T-helper 17 cell (primary cell): ENCODE measurements at regions not wholly inside any gene's neighbourhood (a gene's known extent, or its start where the extent isn't known, plus 50 kb on each side); places are given as distances from the start of the nearest gene placed in this dataset.
"Not testable (repeated sequence)": the region's sequence is repeated elsewhere in the genome, so short reads cannot be mapped to it uniquely, and the experiment has no call there.

Experiments used
- ATAC-seq: fragments of 150-1000 bp; cut with Tn5 transposase; 2 replicates; pipeline ENCODE4 v1.10.0; 2021; ENCODE audit warnings: mild to moderate bottlenecking, moderate library complexity
- DNase-seq, 3 donors: peaks; one replicate each; pipeline versions ENCODE4 v3.0.0 to v3.0.0-alpha.2; 2020 to 2021
- H3K9me3 ChIP-seq: one replicate; pipeline ENCODE4 v1.7.0; 2013; ENCODE audit warnings: low read length, mild to moderate bottlenecking; ENCODE audit not compliant: control insufficient read depth, poor library complexity, severe bottlenecking
- H3K27ac Mint-ChIP-seq: one replicate; pipeline ENCODE4 v1.8.0; 2022; ENCODE audit warnings: mild to moderate bottlenecking, moderate library complexity, mixed read lengths
- H3K27me3 Mint-ChIP-seq: one replicate; pipeline ENCODE4 v1.8.0; 2022; ENCODE audit warnings: mixed read lengths
- H3K36me3 Mint-ChIP-seq: one replicate; pipeline ENCODE4 v1.8.0; 2022; ENCODE audit warnings: low read depth, mixed read lengths
- H3K4me1 Mint-ChIP-seq: one replicate; pipeline ENCODE4 v1.8.0; 2022; ENCODE audit warnings: mild to moderate bottlenecking, mixed read lengths
- H3K4me3 Mint-ChIP-seq: one replicate; pipeline ENCODE4 v1.8.0; 2022; ENCODE audit warnings: mild to moderate bottlenecking, moderate library complexity, mixed read lengths

DNA sequence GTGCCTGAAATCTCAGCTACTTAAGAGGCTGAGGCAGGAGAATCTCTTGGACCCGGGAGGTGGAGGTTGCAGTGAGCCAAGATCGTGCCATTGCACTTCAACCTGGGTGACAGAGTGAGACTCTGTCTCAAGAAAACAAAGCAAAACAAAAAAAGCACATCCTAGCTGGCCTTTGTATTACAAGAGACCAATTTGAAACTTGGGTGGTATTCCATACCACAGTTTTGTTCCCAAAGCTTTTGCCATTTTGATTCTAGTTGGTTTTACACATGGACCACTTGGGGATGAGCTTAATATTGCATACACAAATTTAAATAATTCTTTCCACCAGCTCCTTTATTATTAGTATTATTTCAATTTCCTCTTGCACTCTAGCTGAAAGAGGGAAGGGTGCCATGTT lies 276.9 kb upstream of the SLC16A7 start:
- H3K9me3 ChIP-seq = no peaks in the 10 kb centered on the region
- Mint-ChIP-seq H3K27me3 (no peaks in the 10 kb centered on the region), H3K4me1 (no peaks in the 10 kb centered on the region), H3K27ac (no peak overlapping the region), H3K4me3 (no peak overlapping the region), H3K36me3 (no peaks in the 10 kb centered on the region)
- no peak for DNase-seq
- ATAC-seq = no peak

DNA sequence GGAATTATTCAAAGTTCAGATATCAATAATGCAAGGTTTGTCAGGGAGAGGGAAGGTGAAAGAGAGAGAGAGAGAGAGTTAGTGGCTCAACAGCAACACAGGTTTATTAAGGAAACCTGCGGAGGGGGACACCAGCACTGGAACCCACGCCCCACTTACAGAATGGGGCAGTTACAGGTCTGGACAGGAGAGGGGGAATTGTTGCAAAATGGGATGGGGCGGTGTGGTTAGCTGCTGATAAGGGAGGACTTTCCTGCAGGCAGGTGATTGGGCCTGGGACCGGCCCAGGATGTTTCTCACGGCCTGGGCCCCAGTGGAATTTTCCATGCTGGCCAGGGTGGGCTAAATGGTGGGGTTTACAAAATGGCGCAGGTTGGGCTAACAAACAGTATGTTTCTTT lies 278.2 kb upstream of the SLC16A7 start:
- DNase-seq (no peak), ATAC-seq (no peak)
- Mint-ChIP-seq H3K4me3 (no peak overlapping the region), H3K4me1 (no peaks in the 10 kb centered on the region), H3K27ac (no peak overlapping the region), H3K36me3 (no peaks in the 10 kb centered on the region), H3K27me3 (no peaks in the 10 kb centered on the region)
- H3K9me3 ChIP-seq = no peaks in the 10 kb centered on the region

DNA sequence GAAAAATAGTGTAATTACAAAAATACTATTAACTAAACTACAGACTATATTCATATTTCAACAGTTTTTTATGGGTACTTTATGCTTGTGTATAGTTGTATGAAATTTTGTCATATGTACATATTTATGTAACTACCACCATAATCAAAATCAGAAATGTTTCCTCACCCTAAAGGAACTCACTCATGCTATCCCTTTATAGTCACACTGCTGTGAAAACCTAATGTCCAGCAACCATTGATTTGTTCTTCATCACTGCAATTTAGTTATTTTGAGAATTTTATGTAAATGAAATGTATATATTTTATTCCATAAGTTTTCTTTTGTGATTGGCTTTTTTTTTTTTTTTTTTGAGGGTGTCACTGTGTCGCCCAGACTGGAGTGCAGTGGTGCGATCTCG lies 278.9 kb upstream of the SLC16A7 start:
- Mint-ChIP-seq H3K27me3 (no peaks in the 10 kb centered on the region), H3K4me3 (no peak overlapping the region), H3K27ac (no peak overlapping the region), H3K36me3 (no peaks in the 10 kb centered on the region), H3K4me1 (no peaks in the 10 kb centered on the region)
- DNase-seq (no peak), ATAC-seq (no peak)
- H3K9me3 ChIP-seq = no peaks in the 10 kb centered on the region

DNA sequence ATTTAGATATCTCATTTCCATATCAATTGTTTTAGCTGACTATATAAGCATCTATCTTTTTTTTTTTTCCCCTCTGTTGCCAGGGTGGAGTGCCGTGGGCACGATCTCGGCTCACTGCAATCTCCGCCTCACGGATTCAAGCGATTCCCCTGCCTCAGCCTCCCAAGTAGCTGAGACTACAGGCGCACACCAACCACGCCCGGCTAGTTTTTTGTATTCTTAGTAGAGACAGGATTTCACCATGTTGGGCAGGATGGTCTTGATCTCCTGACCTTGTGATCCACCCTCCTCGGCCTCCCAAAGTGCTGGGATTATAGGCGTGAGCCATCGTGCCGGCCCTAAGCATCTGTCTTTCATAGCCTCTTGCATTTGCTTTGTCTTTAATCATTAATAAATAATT lies 279.5 kb upstream of the SLC16A7 start:
- H3K36me3 Mint-ChIP-seq, H3K4me1 Mint-ChIP-seq, H3K27ac Mint-ChIP-seq, DNase-seq, H3K27me3 Mint-ChIP-seq, H3K4me3 Mint-ChIP-seq, H3K9me3 ChIP-seq, ATAC-seq: not testable (repeated sequence)

DNA sequence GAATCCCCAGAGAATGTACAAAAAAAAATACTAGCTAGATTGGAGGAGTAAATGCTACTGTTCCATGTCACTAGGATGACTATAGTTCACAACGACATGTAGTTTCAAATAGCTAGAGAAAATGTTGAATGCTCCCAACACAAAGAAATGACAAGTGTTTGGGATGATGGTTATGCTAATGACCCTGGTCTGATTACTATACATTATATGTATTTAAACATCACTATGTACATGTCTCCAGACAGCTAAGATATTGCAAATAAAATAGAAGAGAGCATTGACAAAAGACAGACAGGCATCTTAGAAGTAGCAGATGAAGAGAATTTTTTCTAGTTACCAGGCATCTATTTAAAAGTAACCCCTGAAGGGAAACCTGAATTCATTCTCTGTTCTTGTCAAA lies 281.6 kb upstream of the SLC16A7 start:
- no peaks in the 10 kb centered on the region for H3K9me3 ChIP-seq
- no peaks in the 10 kb centered on the region for H3K27me3 Mint-ChIP-seq
- no peaks in the 10 kb centered on the region for H3K4me1 Mint-ChIP-seq
- ATAC-seq (no peak), DNase-seq (no peak)
- H3K36me3 Mint-ChIP-seq = no peaks in the 10 kb centered on the region
- H3K4me3 Mint-ChIP-seq = no peak overlapping the region
- H3K27ac Mint-ChIP-seq = no peak overlapping the region

DNA sequence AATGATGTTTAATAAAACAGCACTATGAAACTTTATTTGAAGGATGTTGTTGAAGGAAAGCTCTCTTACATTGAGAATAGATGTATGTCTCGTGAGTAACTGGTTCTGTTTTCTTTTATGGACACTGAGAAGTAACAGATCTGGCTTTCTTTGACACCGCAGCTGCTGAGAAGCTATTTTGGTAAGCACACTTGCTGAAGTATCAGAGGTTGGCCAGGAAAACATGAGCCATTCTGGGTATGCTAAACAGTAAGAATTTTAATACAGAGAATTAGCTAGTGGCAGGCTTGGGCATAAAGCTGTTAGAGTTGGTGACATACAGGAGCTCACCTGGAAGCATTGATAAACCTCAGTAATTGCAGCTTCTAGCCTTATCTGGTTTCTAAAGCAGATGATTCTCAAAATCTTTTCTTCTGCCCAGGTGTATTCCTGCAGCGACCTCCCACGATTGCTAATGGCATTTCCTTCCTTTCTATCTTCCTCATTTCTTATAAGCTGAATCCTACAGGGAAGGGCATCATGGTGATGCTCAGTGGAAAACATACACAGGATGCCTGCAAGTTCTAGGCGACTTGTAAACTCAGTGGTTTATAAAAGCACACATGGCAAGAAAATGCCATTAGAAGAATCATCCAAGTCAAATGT lies 291.6 kb upstream of the SLC16A7 start:
- DNase-seq = no peak
- no peak for ATAC-seq
- H3K9me3 ChIP-seq = no peaks in the 10 kb centered on the region
- Mint-ChIP-seq H3K4me1 (no peaks in the 10 kb centered on the region), H3K27ac (no peak overlapping the region), H3K27me3 (no peaks in the 10 kb centered on the region), H3K4me3 (no peak overlapping the region), H3K36me3 (no peaks in the 10 kb centered on the region)

DNA sequence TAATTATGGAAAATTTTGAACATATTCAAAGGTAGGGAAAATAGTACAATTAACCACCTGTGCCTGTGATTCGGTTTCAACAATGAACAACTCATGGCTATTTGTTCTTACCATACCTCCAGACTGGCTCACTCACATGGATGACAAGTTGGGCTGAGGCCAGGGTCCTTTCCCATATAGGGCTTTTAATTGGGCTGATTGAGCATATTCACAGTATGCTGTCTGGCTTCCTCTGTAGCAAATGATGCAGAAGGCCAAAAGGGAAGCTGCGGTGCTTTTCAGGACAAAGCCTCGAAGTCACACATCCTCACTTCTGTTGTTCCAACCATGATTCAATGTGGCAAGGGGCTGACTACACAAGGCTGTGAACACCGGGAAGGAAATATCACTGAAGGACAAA lies 297.5 kb upstream of the SLC16A7 start:
- Mint-ChIP-seq H3K36me3 (no peaks in the 10 kb centered on the region), H3K27ac (no peak overlapping the region), H3K27me3 (no peaks in the 10 kb centered on the region), H3K4me1 (peaks cover 2% of the 10 kb centered on the region), H3K4me3 (no peak overlapping the region)
- ATAC-seq (no peak), DNase-seq (no peak)
- H3K9me3 ChIP-seq = no peaks in the 10 kb centered on the region

DNA sequence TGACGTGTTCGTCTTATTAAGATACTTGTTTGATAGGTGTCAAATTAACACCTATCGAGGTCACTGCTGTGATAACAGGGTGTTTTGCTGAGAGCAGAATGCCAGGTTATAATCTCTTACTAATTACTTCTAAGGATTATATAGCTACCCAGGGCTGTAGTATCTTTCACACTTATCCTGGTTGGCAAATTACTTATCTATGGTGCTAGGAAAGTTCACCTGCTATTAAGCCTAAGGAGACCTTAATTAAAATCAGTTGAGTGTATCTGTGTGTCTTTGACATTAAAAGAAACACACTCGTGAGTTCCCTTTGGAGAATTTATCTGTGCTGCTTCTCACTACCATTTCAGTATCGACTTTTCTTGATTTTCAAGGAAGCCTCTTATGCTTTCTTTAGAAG lies 301.6 kb upstream of the SLC16A7 start:
- H3K36me3 Mint-ChIP-seq = no peaks in the 10 kb centered on the region
- ATAC-seq = no peak
- H3K27me3 Mint-ChIP-seq = no peaks in the 10 kb centered on the region
- H3K9me3 ChIP-seq = no peaks in the 10 kb centered on the region
- no peak overlapping the region for H3K4me3 Mint-ChIP-seq
- H3K27ac Mint-ChIP-seq = no peak overlapping the region
- DNase-seq = no peak
- peaks cover 2% of the 10 kb centered on the region for H3K4me1 Mint-ChIP-seq

DNA sequence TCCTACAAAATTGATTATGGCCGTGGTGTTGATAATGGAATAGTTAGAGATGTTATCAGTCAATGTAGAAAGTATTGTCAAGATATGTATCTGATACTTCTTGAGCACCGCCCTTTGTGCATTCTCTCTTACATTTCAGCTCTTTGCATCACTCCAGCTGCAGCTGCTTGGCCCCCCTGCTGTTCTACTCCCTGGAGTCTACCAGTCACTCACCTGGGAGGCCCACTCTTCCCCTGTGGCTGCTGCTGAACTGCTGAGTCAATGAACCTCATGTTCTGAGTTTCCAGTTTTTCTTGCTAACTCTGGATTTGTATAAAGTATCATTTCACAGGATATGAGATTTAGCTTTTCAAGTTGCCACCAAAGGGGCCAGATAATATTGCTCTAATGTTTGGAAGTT lies 312.8 kb upstream of the SLC16A7 start:
- H3K9me3 ChIP-seq = no peaks in the 10 kb centered on the region
- ATAC-seq (no peak), DNase-seq (no peak)
- no peaks in the 10 kb centered on the region for H3K27me3 Mint-ChIP-seq
- H3K36me3 Mint-ChIP-seq = no peaks in the 10 kb centered on the region
- no peak overlapping the region for H3K27ac Mint-ChIP-seq
- no peaks in the 10 kb centered on the region for H3K4me1 Mint-ChIP-seq
- H3K4me3 Mint-ChIP-seq = no peak overlapping the region

DNA sequence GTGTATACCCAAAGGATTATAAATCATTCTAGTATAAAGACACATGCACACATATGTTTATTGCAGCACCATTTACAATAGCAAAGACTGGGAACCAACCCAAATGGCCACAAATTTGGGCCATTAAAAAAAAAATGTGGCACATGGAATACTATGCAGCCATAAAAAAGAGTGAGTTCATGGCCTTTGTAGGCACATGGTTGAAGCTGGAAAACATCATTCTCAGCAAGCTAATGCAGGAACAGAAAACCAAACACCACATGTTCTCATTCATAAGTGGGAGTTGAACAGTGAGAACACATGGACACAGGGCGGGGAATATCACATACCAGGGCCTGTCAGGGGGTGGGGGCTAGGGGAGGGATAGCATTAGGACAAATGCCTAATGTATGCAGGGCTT lies 322.3 kb upstream of the SLC16A7 start:
- not testable (repeated sequence) for H3K4me1 Mint-ChIP-seq, DNase-seq, H3K27ac Mint-ChIP-seq, H3K4me3 Mint-ChIP-seq, H3K36me3 Mint-ChIP-seq, ATAC-seq, H3K27me3 Mint-ChIP-seq, H3K9me3 ChIP-seq

DNA sequence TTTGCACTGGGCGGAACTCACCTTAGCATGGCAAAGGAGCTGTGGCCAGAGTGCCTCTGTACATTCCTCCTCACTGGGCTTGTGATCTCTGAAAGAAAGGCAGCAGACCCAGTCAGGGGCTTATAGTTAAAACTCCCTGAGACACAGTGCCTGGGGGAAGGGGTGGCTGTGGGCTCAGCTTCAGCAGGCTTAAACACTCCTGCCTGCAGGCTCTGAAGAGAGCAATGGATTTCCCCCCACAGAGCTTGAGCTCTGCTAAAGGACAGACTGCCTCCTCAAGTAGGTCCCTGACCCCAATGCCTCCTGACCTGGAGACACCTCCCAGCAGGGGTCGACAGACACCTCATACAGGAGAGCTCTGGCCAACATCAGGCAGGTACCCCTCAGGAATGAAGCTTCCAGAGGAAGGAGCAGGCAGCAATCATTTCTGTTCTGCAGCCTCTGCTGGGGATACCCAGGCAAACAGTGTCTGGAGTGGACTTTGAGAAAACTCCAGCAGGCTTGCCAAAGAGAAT lies 327.5 kb upstream of the SLC16A7 start:
- DNase-seq (no peak), ATAC-seq (no peak)
- no peak overlapping the region for H3K27ac Mint-ChIP-seq
- H3K4me3 Mint-ChIP-seq = no peak overlapping the region
- H3K27me3 Mint-ChIP-seq = no peaks in the 10 kb centered on the region
- H3K36me3 Mint-ChIP-seq = no peaks in the 10 kb centered on the region
- H3K4me1 Mint-ChIP-seq = no peaks in the 10 kb centered on the region
- no peaks in the 10 kb centered on the region for H3K9me3 ChIP-seq

DNA sequence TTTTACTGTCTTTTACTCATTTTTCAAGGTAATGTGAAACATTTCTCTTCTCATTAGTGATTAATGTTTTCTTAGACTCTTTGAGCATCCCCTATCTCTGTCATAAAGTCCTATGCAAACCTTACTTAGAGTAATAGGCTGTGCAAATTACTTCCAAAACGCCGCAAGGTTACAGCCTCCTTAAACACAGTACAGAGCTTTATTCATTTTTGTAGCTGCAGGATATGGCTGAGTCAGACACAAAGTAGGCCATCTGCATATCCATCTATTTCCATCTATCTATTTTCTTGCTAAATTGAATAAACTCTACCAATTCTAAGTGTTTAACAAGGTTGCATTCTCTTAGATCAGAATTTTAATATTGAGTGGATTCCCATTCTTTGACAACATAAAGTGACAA lies 335.6 kb upstream of the SLC16A7 start:
- H3K9me3 ChIP-seq = no peaks in the 10 kb centered on the region
- H3K4me1 Mint-ChIP-seq = no peaks in the 10 kb centered on the region
- H3K36me3 Mint-ChIP-seq = no peaks in the 10 kb centered on the region
- DNase-seq (no peak), ATAC-seq (no peak)
- H3K4me3 Mint-ChIP-seq = no peak overlapping the region
- H3K27ac Mint-ChIP-seq = no peak overlapping the region
- H3K27me3 Mint-ChIP-seq = no peaks in the 10 kb centered on the region

DNA sequence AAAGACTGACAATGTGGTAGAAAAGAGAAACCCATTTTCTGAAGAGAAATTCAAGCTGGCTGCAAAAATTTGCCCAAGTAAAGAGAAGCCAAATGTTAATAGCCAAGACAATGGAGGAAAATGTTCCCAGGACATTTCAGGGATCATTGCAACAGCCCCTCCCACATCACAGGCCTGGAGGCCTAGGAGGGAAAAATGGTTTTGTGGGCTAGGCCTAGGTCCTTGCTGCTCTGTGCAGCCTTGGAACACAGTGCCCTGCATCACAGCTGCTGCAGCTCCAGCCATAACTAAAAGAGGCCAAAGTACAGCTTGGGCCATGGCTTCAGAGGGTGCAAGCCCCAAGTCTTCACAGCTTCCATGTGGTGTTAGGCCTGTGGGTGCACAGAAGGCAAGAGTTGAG lies 332.4 kb upstream of the LRIG3 start:
- H3K9me3 ChIP-seq = no peaks in the 10 kb centered on the region
- Mint-ChIP-seq H3K4me3 (no peak overlapping the region), H3K27ac (no peak overlapping the region), H3K27me3 (no peaks in the 10 kb centered on the region), H3K36me3 (no peaks in the 10 kb centered on the region), H3K4me1 (no peaks in the 10 kb centered on the region)
- no peak for ATAC-seq
- DNase-seq = no peak

DNA sequence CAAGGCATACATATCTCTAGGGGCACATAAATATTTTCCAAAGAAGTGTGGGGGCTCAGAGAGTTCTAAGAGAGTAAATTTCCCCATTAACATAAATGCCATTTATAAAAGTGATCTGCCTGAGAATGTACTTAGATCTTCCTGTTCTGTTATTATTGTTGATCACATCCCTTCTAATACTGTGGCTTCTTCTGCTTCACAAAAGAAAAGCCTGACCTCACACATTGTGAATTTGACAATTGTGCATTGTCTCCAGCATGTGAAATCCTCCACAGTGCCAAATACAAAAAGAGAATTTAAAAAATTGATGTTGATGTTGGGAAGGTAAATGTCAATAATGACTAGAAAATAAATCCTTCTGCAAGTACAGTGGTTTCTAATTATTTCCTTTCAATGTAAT lies 330.5 kb upstream of the LRIG3 start:
- DNase-seq = no peak
- H3K36me3 Mint-ChIP-seq = no peaks in the 10 kb centered on the region
- H3K4me1 Mint-ChIP-seq = no peaks in the 10 kb centered on the region
- H3K27ac Mint-ChIP-seq = no peak overlapping the region
- no peak for ATAC-seq
- no peaks in the 10 kb centered on the region for H3K27me3 Mint-ChIP-seq
- H3K4me3 Mint-ChIP-seq = no peak overlapping the region
- no peaks in the 10 kb centered on the region for H3K9me3 ChIP-seq
